ENCODE measurements at regions not wholly inside any gene's neighbourhood (a gene's known extent, or its start where the extent isn't known, plus 50 kb on each side); places are given as distances from the start of the nearest gene placed in this dataset.

DNA sequence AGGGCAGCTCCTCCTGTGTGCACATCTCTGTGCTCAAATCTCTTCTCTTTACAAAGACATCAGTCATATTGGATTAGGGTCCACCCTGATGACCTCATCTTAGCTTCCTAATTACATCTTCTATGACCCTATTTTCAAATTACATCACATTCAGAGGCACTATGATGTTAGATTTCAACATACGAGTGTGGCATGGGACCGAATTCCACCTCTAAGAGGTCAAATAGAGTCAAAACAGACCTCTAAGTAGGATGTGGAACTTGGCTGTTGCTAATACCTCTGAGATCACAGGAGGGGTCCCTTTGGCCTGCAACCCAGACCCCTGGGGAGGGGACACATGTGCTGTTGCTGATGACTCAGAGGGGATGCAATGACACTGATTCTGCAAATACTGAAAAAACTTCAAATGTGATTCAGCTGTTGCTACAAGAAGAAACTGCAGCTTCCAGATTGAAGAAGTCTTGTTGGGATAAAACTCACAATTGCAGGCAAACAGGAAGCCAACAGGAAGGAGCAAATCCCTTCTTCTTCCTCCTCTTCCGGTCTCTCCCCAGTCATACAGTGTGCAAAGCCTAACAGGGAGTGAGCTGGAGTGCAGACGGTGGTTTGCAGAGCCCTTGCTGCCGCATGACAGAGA, 216.2 kb downstream of the MYLK4 start:
- no peak for DNase-seq

- DNase-seq, result no peak
Measured at GRCh38 chr6:2531426-2532215, 219.1 kb downstream of the MYLK4 start.

DNA sequence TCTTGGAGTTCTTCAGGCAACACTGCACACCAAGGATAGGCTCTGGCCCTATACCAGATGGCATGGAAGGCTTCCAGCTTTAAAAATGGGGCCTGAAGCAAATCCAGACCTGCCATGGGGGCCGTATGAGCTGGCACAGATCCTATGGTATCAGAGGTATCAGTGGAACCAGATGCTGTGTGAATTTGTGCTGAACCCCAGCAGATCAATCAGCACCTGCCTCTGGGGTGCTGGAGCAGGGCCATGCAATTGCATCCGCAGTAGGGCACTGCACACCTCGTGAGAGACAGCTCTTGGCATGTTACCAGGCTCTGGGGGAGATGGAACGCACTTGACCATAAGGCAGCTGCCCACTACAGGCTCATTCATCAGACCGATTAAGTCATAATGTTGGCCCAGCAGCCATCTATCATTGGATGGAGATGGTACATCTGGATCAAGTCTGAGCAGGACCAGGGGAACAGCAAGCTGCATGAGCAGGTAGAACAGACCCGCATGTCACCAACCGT, 221.5 kb downstream of the MYLK4 start:
- DNase-seq, result no peak

- no peak for DNase-seq
Measured at GRCh38 chr6:2528156-2528555, 222.6 kb downstream of the MYLK4 start.

- no peak for DNase-seq
Measured at GRCh38 chr6:2526766-2527165, 224.0 kb downstream of the MYLK4 start.

DNA sequence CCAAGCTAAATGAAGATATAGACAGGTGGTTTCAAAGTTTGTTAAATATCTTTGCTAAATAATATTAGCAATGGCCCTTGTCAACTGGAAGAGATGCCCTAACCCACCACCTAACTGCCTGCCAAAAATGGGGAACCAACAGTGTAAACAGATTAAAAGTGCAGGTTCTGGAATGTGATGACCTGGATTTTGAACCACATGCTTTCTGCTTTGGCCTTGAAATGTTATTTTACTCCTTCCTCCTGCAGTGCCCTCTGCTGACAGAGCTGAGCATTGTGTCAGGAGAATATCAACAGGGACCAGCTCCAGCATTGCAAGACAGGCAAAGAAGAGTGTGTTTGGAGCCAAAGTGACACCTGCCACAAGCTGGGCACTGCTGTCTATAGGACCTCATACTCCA, 226.6 kb downstream of the MYLK4 start:
- no peak for DNase-seq

- no peak for DNase-seq
Measured at GRCh38 chr6:2523061-2523460, 227.7 kb downstream of the MYLK4 start.

DNA sequence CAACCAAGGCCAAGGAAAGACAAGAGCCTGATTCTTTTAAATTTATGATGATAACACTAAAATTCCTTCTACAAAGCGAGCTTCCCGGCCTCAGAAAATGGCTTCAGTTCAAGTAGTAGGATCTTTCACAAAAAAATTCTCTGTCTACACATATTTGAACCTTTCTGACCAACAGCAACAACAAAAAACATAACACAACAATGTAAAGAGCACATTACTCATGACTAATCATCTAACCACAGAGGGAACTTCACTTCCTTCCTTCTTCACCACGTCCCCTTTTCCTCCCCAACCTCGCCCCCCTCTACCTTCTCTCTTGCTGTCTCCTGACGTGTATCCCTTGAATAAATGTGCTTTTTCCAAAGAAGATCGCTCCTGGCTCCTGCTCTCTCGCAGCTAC, 228.2 kb downstream of the MYLK4 start:
- no peak for DNase-seq

GRCh38 chr6:2517855-2518473, 232.8 kb downstream of the MYLK4 start:
- DNase-seq, result no peak

- no peak for DNase-seq
Measured at GRCh38 chr6:2517401-2517800, 233.3 kb downstream of the MYLK4 start.

DNA sequence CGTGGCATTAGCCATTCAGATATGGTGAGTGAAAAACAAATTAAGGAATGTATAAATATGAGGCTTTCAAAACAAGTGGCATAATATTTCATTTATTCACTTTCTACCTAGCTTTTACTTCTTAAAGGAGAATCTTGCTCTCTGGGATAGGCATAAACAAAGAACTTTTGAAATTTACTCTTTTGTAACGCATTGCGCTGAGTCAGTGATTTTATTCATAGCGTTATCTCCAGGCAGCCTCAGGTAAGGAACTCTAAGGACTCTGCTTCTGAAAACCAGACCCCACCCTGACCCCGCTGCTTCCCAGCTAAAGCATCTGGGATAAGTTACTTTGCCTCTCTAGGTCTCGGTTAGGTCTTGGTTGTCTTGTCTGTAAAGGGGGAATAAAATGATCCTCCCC, 234.7 kb downstream of the MYLK4 start:
- no peak for DNase-seq

DNA sequence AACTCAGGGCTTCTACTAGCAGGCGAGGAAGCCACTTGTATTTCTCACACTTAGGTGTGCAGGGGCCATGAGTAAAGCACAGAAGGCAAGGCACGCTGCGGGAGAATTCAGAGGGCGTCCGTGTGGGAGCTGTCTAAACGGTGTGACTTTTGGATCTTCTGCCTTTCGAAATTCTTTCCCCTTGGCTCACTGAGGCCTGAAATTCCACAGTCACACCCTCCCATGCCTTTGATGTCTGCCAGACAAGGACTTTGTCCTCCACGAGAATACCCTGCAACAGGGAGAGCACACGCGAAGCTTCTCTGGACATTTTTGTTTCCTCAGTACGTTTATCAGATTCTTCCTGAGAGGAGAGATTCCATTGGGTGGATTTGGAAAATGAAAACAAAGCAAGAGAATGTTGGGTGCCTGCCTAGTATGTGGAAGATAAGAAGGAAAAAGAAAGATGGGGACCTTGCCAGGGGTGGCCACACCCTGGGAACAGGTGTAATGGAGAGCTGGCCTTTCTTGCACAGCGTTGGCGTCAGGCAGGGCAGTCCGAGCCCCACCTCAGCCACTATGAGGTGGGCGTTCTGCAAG, 235.7 kb downstream of the MYLK4 start:
- DNase-seq, result no peak

GRCh38 chr6:2512802-2513201, 237.9 kb downstream of the MYLK4 start:
- no peak for DNase-seq

- DNase-seq, result no peak
Measured at GRCh38 chr6:2510316-2510715, 240.4 kb downstream of the MYLK4 start.

GRCh38 chr6:2509711-2510110, 241.0 kb downstream of the MYLK4 start:
- no peak for DNase-seq

GRCh38 chr6:2508071-2508470, 242.7 kb downstream of the MYLK4 start:
- DNase-seq, result no peak

DNA sequence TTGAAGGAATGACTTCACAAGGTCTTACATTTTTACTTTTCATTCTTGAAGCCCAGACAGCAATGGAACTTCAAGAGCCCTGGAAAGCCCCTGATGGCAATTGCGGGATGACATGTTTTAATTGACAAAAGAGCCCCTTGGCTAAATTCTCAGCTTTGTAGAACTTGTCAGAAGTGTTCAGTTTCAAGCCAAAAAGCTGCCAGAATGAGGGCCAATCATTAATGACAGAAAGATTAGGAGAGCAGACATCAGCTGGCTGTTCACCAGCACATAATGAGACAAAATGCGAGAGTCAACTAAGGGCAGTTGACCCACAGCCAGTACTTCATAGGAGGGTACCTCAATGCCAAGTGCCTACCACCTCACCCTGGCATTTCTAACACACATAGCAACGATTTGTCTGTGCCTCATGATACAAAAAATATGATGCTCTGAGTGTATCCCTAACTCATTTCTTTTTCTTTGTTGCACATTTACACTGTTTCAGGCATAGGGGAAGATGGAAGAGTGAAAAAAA, 243.1 kb downstream of the MYLK4 start:
- no peak for DNase-seq

- DNase-seq, result no peak
Measured at GRCh38 chr6:2507016-2507415, 243.7 kb downstream of the MYLK4 start.

DNA sequence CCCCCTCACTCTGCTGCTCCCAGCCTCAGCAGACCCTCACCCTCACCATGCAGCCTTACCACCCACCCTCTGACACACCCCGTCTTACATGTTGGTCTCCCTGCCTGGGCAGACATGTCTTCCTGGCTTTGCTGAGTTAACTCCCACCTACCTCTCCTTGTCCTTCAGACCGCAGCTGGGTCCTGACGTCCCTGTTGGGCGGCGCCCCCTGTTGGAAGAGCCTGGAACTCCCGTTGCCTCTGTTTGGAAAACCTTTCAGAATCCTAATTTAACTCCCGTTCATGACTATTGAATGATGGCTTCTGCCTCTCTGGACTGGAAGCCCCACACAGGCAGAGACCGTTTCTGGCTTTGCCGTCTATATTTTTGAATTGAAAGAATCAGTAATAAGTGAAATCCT, 245.1 kb downstream of the MYLK4 start:
- no peak for DNase-seq

- DNase-seq, result no peak
Measured at GRCh38 chr6:2504495-2505064, 246.1 kb downstream of the MYLK4 start.

DNA sequence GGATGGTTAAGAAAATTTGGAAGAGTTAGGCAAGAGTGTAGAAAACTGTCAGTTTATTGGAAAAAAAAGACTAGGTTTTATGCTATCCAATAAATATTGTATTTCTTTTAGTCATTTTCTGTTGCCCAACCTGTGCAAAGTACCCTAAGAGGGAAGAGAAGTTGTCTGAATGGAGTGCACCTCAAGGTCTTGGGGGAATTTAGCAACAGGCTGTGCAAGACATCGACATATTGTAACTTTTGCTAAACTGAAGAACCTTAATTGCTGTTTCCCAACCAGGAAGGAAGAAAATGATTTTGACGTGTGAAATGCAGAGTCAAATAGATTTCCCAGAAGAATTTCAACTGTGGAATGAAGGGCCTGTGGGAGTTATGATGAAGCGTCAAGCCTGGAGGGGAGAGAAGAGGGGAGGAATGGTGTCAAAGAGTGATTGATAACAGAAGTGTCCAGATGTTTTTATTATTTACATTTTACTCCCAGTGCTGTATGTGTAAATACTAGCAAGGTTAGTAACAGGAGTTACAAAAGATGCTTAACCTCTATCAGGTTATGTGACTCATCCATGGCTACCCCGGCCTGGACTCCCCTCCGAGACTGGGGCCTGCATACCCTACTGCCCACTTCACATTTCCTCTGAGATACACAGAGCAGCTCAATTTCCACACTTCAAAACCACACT, 246.8 kb downstream of the MYLK4 start:
- DNase-seq, result no peak

GRCh38 chr6:2502998-2503674, 247.6 kb downstream of the MYLK4 start:
- DNase-seq, result no peak
